Activated CD4-positive, CD25-positive, alpha-beta regulatory T cell treated with anti-CD3 and anti-CD28 coated beads, Interleukin-2, amount 50 U/mL, for 16 hours (primary cell): ENCODE measurements at regions not wholly inside any gene's neighbourhood (a gene's known extent, or its start where the extent isn't known, plus 50 kb on each side); places are given as distances from the start of the nearest gene placed in this dataset.

Experiments used
- DNase-seq: peaks from one replicate; pipeline ENCODE4 v3.0.0-alpha.2; 2020; ENCODE audit warnings: low read depth, low spot score

DNA sequence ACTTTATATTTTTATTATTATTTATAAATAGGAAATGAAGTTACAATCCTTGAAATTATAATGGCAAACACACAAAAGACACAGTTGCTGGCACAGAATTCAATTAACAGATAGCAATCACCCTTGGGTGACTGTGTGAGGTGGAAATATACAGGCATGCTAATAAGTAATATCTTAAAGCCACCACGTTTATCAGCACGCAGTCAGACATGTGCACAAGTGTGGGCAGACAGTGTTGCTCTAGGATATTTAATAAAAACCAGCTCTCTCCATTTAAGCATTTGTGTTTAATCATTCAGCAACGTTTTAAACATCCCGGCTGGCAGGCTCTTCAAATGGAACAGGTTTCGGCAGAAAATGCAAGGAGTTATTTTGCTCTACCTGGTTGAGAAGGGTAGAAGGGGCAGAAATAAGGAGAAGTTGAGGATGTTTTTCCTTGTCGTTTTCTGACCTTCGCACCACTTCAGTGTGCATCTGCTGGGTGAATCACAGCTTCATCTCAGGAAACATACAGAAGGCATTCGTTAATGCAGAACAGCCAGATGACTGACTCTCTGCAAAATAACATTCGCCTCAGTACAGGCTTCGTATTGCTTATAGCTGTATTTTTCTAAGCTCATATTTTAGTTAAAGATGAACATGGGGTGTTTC lies 585.1 kb downstream of the QKI start:
- DNase-seq = no peak

DNA sequence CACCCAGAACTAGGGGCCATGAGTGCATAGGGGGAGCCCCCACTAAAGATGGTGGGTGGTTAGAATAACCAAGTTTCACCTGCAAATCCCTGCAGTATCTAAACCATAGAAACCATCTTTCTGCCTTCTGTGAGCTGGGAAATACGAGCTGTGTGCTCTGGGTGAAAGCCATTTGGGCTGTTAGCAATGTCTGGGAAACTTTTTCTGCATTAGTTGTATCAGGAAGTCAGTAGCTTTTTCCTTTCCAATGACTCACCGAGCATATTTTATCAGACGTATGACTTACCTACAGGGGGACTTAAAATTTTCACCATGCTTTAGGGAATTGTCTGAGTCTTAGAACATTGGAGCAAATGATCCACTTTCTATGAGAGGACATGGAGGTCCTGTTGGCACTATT lies 584.0 kb downstream of the QKI start:
- DNase-seq = no peak

DNA sequence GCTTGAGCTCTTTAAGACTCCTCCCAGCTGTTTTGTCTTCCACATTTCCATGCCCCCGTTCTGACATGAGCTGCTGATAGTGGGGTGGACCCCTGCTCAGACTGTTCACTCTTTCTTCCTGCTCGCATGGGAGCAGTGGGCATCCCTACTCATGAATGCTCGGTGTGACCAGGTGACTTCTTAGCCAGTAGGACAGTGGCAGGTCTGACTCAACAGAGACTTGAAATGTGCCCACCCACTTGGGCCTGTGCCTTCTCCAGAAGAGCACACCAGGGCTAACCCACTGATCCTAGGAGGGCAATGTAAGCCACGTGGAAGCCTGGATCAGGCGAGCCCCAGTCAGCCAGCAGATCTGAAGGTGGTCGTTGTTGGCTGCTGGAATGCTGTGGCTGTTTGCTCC lies 582.0 kb downstream of the QKI start:
- no peak for DNase-seq

DNA sequence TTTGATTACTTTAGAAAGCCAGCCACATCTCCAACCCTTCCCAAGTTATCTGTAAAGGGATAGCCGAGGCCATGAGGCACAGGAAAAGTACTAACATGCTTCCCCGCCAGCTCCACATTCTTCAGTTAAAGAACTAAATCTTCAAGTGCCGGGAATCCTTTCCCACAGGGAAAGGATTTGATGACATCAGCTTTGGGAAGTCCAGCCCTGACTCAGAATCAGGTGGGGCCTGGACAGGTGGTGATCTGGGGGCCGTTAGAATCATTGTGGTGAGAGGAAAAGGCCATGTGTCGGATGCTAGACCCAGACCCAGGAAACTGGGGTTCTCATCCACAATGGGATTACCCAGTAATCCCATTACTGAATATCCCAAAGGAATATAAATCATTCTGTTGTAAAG lies 580.0 kb downstream of the QKI start:
- no peak for DNase-seq

DNA sequence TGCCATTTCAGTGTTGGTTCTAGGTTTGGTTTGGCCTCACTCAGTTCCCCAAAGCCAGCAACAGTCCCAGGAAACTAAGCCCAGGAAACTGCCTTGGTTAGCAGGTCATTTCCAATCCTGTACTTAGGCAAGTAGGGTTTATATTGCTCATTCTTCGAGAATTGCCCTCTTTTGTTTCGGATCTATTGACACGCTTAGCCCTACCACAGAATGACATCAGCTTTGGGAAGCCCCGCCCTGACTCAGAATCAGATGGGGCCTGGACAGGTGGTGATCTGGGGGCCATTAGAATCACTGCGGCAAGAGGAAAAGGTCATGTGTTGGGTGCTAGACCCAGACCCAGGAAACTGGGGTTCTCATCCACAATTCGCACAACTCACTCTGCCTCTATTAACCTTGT lies 578.2 kb downstream of the QKI start:
- DNase-seq = no peak

DNA sequence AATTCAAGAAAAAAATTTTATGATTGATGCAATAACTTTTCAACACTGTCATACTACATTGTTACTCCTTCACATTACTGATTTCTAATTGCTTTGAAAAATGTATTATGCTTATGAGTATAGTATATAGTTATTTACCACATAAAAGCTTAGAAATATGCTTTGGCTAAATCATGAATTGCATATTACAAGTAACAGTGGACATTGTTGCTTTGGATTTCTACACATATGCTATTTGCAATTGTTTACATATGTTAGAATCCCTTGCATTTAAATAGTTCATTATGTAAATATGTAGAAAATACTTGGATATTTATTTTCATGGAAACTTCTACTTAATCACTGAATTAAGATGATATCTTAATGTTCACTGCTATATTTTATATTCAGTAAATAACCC lies 577.5 kb downstream of the QKI start:
- no peak for DNase-seq

DNA sequence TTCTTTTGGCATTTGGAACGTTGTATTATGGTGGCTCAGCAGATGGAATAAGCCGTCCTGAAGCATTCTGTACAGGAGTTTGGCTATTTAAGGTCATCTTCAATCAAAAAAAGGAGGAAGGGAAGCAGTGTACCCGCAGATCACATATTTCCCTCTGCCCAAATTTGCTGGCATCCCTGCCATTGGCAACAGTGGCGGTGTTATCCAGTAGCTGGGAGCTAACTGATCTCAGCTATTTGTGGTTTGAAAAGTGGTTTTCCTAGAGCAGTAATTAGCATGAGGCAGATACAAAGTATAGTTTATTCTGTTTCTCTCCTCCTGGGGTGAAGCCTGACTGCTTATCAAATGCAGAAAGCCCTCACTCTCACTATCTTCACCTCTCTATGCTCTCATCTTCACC lies 576.8 kb downstream of the QKI start:
- DNase-seq = no peak

DNA sequence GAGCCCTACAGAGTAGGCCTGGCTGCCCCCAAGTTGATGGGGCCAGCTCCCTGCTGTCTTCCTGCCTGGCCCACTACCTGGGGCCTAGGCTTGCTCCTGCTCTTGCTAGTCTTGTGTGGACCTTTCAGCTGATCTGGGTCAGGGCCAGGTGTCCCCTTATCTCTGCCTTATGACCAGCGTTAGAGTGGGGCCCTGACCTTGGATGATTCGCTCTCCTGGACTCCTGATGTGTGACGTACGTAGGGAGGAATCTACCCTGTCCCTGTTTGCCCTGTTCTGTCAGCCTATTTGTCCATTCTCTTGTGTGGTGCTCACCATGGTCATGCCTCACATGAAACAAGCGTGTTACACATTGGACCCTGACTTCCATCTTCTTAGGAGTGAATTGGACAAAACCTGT lies 571.8 kb downstream of the QKI start:
- no peak for DNase-seq

DNA sequence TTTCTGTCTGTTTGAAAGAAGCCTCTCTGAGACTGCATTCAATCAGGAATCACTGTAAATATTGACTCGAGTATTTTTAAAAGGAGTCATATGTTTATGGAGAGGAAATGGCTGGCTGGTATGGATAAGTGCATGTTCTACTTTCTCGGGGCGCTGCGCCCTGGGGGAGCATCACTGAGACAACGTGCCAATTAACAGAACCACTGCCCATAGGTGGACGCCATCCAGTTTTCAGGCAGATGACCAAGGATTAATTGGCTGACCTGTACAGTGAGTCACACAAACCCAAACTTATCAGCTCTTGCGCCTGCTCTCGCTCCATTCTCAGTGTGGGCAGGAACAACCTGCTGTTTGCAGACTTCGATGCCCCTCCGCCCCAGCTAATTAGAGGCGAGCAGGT lies 571.2 kb downstream of the QKI start:
- DNase-seq = no peak

DNA sequence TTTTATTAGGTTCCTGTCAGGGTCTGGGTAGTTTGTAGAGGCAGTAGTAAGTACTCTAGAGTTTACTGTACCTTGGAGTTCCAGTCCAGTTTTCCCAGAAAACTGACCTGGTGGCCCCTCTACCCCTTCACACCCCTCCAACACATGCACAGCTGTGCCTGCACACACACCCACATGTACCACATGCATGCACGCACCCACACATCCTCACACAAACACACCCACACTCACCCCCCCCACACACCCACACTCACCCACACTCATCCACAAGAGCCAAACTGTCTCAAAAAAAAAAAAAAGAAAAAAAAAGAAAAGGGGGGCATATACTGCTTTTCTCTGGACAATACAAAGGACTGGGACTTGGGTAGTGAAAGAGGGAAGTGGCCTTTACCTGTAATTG lies 570.5 kb downstream of the QKI start:
- DNase-seq = no peak

DNA sequence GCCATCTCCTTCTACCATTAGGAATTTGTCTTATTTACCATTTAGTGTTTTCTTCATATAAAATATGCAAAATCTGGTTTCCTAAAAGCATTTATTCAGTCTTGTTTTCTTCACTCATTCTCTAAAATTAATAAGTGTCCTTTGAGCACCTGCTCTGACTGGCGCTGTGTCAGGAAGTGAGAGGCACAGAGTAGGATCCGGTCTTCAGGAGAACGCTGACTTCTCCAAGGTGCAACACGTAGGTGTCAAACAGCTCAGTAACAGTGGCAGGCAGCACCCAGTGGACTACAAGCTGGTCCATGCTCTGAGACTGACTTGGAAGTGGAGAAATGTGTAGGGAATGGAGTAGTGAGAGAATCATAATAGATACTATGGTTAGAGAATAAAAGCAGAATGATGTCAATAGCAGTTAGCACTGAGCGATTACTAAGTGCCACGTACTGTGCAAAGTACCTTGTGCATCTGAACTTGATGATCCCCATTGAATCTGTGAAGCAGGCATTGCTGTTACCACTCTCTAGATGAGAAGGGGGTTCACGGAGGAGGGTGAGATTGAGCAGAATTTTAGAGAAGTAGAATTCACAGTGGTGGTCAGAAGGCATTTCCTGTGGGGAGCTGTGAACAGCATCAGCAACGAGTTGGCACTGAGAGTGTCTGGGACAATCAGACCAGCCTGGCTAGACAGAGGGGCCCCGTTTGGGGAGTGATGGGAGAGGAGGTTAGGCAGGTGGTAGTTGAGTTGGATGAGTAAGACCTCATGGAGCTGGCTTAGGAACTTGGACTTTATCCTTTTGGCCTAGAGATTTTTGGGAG lies 569.8 kb downstream of the QKI start:
- no peak for DNase-seq

DNA sequence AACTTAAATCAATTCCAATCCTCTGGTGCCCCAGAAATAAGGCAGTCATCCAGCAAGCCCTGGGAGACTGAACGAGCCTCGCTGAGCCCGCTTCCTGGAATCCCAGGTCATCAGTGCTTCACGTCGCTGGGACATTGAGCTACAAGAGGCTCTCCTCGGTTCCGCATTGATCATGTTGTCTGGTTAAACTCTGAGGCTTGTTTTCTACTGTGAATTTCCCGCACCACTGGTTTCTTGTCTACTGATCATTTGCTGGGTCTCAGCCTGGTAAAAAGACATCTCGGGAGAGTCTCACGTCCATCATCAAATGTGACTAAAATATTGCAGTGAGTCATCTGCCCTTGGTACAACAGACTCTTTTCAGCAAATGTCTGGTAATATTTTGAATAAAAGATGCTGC lies 569.2 kb downstream of the QKI start:
- no peak for DNase-seq

DNA sequence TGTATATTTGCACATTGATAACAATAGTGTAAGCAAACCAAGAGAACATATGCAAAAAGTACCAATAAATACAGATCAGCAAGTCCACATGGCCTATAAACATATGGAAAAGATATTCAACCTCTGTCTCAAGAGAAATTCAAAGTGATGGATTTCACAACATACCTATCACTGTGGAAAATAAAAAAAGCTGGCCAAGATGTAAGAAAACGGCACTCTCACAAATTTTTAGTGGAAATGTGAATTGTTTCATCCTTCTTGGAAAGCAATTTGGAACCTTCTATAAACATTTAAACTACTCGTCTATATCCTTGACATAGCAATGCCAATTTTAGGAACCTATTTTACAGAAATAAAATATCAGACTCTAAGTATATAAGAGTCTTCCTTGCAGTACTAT lies 559.8 kb downstream of the QKI start:
- no peak for DNase-seq

DNA sequence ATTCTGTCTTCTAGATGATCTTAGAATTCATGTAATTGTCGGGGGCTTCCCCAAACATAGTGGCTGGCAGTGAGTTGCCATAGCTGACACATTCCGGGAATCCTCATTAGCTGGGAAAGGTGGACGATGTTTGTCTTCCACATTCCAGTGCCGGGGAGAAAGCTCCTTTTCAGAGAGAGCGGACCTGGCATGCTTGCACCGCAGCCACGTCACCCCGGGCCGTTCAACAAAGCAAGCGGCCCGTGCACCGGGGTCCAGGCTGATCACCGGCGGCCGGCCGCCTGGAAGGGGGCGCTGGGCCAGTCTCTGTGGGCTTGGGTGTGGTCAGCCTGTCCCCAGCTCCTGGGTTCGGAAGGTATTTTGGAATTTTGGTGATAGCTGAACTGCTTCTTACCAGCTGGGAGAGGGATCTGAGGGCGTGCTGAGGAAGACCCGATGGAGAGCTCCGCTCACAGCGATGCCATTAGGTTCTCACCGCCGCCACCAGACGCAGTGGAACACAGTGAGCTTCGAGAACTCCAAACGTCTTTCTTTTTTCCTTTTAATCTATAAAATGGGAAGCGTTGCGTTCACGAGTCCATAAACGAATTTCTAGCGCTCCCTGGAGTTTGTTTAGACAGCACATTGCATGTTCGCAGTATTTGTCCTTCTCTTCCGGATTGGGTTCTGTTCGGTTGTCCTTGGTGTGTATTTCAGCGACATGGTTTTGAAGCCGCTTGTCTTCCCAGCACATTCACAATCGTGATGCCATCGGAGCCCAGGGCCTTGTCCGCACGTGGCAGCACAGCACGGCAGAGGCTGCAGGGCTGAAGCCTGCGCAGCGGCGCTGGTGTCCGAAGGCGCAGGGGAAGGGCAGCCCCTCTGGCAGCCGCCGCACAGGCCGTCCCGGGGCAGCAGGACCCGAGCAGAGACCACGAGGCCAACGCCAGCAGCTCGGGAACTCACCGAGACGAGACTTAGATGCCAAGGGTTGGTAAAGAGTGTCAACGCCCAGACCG lies 557.6 kb downstream of the QKI start:
- no peak for DNase-seq

DNA sequence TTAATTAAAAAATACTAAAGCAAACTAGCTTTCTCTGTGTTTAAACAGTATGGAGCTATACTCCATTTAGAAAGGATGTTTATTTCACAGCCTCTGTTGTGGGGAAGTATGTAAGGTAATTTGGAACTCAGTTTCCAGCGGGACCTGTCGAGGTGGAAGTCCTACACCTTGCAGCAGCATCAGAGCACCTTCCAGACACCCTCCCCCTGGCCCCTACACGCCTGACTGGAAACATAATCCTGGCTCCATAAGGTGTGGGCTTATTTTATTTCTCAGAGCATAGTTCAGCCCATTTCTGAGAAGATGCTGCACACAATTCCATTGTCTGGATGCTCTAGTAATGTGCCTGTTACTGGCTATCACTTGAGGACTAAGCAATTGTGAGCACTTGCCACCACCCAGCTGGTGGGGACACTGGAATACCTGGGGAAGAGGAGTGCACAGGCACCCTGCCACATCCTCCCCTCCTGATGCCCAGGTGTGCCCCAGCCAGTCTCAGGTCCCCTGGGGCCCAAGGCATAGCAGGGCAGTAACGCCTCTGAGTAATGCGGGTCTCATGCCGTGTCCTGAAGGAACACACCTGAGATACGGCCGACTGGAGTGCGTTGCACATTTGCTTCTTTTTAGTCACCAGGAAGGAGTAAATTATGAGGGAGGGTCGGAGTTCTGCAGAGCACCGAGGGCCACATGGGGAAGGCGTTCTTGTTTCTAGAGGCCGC lies 556.5 kb downstream of the QKI start:
- DNase-seq = no peak

DNA sequence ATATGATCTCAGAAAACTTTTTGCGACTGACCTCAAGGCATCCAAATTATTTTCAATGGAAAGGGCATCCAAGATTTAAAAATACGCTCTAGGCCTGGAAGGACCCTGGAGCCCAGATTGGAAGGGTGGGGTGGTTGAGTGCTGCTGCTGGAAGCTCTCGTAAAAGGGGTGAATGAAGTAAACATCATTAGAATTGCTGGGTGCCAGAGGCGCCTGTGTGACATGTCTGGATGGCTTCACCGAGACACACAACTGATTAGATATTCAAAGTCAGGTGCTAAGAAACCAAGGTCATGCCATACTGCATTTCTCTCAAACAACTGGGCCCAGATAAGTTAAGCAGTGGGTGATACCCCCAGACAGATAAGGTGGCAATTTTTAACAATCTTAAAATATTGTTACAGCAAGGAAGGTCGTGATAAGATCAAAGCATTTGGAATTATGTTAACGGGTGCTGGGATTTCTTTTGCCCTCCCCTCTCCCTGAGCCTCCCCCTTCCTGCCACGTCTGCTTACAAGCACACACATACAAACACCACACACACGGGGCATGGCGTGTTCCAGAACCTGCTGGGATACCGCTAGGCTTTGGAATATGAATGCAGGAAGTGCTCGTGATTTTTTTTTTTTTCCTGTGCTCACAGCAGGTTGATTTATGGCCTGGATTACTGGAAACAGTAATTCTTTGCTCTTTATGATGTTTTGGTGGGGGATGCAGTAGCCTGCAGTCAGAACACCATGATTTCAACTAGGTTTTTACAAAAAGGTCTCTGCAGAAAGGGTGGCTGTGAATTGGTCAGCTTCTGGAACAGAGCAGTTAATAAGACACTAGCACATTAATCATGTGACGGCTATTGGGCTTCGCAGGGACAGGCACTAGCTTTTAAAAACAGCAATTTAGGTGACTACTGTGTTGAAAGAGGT lies 551.2 kb downstream of the QKI start:
- DNase-seq = no peak

DNA sequence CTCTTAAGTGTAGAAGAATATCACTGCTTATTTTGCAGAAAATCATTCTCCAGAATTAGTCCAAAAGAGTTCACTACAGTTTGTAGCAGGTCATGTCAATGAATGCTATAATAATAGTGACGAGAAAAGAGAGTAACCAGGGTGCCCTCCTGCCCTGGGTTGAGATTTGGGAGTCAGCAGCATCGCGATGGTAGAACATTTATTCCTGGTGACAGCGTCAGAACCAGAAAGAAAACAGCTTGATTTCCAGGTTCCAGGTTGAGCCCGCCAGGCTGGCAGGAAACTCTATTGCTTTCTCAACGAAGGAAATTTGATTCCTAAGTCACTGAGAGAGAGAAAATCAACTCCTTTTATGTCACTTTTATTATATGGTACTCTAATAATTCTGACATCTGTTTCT lies 550.3 kb downstream of the QKI start:
- no peak for DNase-seq

DNA sequence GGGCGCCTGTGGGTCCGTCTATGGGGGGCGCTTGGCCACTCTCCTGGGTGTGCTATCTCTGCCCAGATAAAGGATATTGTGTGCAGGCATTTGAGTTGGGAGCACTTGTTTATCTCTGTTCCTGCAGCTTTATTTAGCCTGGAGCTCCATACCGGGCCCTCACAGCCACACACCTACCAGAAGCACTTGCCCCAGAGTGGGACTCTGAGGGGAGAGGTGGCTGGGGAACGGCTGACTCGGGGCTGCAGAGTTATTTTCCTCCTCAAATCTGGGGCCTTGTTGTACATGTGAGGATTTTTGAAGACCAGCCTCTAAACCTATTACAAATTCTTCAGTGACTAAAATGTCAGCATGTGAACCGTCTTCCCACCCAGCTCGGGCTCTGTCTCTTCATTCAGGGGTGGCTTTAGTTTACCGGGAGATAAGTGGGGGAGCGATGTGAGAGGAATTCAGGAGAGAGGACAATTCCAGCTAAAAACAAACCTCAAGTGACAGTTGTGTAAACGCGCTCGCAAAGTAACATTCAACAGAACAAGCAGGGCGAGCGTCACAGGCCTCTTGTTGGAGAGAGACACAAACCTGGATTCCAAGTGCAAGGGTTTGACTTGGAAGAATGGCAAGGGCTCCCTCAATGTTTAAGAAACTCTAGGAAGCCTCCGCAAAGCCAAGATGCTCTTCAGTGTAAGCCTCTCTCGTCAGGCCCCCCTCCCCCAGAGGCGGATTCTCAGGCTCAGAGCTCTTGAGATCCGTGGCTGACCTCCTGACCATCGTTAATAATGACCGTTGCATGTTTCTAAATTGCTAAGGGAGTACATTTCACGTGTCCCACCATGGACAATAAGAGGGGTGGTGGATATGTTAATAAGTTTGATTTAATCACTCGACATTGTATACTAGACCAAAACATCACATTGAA lies 548.9 kb downstream of the QKI start:
- DNase-seq = no peak

DNA sequence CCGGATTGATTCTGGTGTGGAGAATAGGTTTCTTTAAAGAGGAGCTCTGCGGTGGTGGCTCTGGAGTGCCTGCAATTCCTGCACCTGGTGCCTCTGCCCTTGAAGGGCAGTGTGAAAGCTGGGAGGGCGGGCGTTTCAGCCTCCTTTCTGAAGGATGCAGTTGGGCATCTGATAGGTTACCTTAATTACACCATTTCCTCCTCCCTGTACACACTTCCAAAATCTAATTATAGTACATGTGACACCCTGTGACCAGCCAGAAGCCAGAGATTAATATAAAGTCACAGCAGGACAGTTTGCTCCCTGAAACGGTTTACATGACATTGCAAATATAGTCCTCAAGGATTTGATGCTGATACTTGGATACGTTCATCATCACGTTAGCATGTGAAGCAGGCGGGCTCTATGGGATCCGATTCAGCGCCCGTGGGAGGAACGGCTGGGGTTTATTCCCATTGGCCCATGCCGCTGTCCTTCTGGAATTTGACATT lies 548.2 kb downstream of the QKI start:
- no peak for DNase-seq
